CD14-positive monocyte (primary cell): ENCODE measurements at regions not wholly inside any gene's neighbourhood (a gene's known extent, or its start where the extent isn't known, plus 50 kb on each side); places are given as distances from the start of the nearest gene placed in this dataset.

Experiments used
- DNase-seq, 3 donors: peaks; one replicate each; pipeline ENCODE4 v3.0.0-alpha.2; 2011 to 2022
- H2AFZ ChIP-seq: 2 replicates; pipeline ENCODE4 v1.6.0; 2012; ENCODE audit warnings: mild to moderate bottlenecking, low read depth, low read length, inconsistent platforms; ENCODE audit not compliant: insufficient read depth, poor library complexity, severe bottlenecking
- H3K27ac ChIP-seq, 2 donors: 1 replicate in 1 of 2; 2 replicates in 1 of 2; pipeline ENCODE4 v1.5.1; 2012 to 2013; ENCODE audit warnings: low read length in 2 of 2, control low read depth in 1 of 2, inconsistent platforms in 1 of 2, low read depth in 1 of 2, mild to moderate bottlenecking in 1 of 2
- H3K27me3 ChIP-seq, 2 donors: one replicate each; pipeline versions ENCODE4 v1.6.0 to v1.6.1; 2011 to 2013; ENCODE audit warnings: low read length in 2 of 2; ENCODE audit not compliant: control insufficient read depth in 2 of 2, insufficient read depth in 2 of 2
- H3K36me3 ChIP-seq, 2 donors: replicated peaks in 1 of 2; 1 replicate in 1 of 2; 2 replicates in 1 of 2; pipeline versions ENCODE4 v1.5.1 to v1.6.1; 2012 to 2013; ENCODE audit warnings: low read length in 2 of 2, control low read depth in 1 of 2, inconsistent platforms in 1 of 2, mild to moderate bottlenecking in 1 of 2; ENCODE audit not compliant: insufficient read depth in 2 of 2, control insufficient read depth in 1 of 2
- H3K4me1 ChIP-seq, 2 donors: 1 replicate in 1 of 2; 2 replicates in 1 of 2; pipeline versions ENCODE4 v1.5.1 to v1.6.1; 2012 to 2013; ENCODE audit warnings: low read length in 2 of 2, control low read depth in 1 of 2, inconsistent platforms in 1 of 2, mild to moderate bottlenecking in 1 of 2, moderate library complexity in 1 of 2; ENCODE audit not compliant: insufficient read depth in 2 of 2, control insufficient read depth in 1 of 2
- H3K4me2 ChIP-seq: replicated peaks from 2 replicates; pipeline ENCODE3; 2012; ENCODE audit warnings: low read length, moderate library complexity, mild to moderate bottlenecking; ENCODE audit not compliant: poor library complexity, severe bottlenecking; ENCODE audit errors: extremely low read depth
- H3K4me3 ChIP-seq, 3 experiments: fragments of 200-600 bp in 1 of 3; sonication (generic) in 1 of 3; replicated peaks in 1 of 3; 1 replicate in 2 of 3; 2 replicates in 1 of 3; pipeline ENCODE4 v1.5.1; 2011 to 2013; ENCODE audit warnings: low read length in 3 of 3, mild to moderate bottlenecking in 3 of 3, control low read depth in 2 of 3, low read depth in 2 of 3, inconsistent platforms in 1 of 3, moderate library complexity in 1 of 3
- H3K79me2 ChIP-seq: 2 replicates; pipeline ENCODE4 v1.6.0; 2012; ENCODE audit warnings: mild to moderate bottlenecking, control low read depth, inconsistent platforms, low read length, moderate library complexity; ENCODE audit not compliant: insufficient read depth
- H3K9ac ChIP-seq: 2 replicates; pipeline ENCODE4 v1.6.0; 2017; ENCODE audit warnings: low read length, mild to moderate bottlenecking; ENCODE audit not compliant: insufficient read depth, poor library complexity, severe bottlenecking
- H3K9me3 ChIP-seq, 2 donors: replicated peaks in 1 of 2; 1 replicate in 1 of 2; 2 replicates in 1 of 2; pipeline versions ENCODE4 v1.5.1 to v1.6.1; 2012 to 2013; ENCODE audit warnings: low read length in 2 of 2, control low read depth in 1 of 2; ENCODE audit not compliant: control insufficient read depth in 1 of 2, insufficient read depth in 1 of 2
- H4K20me1 ChIP-seq: 2 replicates; pipeline ENCODE4 v1.6.0; 2012; ENCODE audit warnings: mild to moderate bottlenecking, low read length, control low read depth, moderate library complexity; ENCODE audit not compliant: insufficient read depth
- H3K27ac Mint-ChIP-seq, 7 donors: one replicate each; pipeline ENCODE4 v1.8.0; 2020; ENCODE audit warnings: mild to moderate bottlenecking in 7 of 7, mixed read lengths in 7 of 7, moderate library complexity in 6 of 7, inconsistent platforms in 2 of 7
- H3K27me3 Mint-ChIP-seq, 3 donors: one replicate each; pipeline ENCODE4 v1.8.0; 2021 to 2022; ENCODE audit warnings: low read depth in 3 of 3, mild to moderate bottlenecking in 3 of 3, mixed read lengths in 3 of 3, moderate library complexity in 3 of 3, inconsistent platforms in 1 of 3
- H3K36me3 Mint-ChIP-seq, 2 donors: one replicate each; pipeline ENCODE4 v1.8.0; 2020; ENCODE audit warnings: mixed read lengths in 2 of 2, inconsistent platforms in 1 of 2, mild to moderate bottlenecking in 1 of 2
- H3K4me1 Mint-ChIP-seq: one replicate; pipeline ENCODE4 v1.8.0; 2020; ENCODE audit warnings: mild to moderate bottlenecking, mixed read lengths
- H3K4me3 Mint-ChIP-seq, 2 donors: one replicate each; pipeline ENCODE4 v1.8.0; 2020; ENCODE audit warnings: mild to moderate bottlenecking in 2 of 2, mixed read lengths in 2 of 2, moderate library complexity in 1 of 2
- H3K9me3 Mint-ChIP-seq, 7 donors: one replicate each; pipeline ENCODE4 v1.8.0; 2020 to 2022; ENCODE audit warnings: mixed read lengths in 7 of 7, mild to moderate bottlenecking in 6 of 7, moderate library complexity in 6 of 7, inconsistent platforms in 2 of 7
- WGBS: methylation state at CpG from one replicate; pipeline ENCODE4 v1.1.5; 2013; ENCODE audit warnings: missing lambda C conversion rate; ENCODE audit not compliant: insufficient coverage; 5-methylcytosine and 5-hydroxymethylcytosine counted together
- intact Hi-C, 2 donors: fragments of 100-400 bp; cut with micrococcal nuclease; formaldehyde crosslinking; loops; one replicate each; pipeline versions ENCODE4 v1.15.0 to v1.15.1; 2023
- TF ChIP-seq, protein P1 (sequence below): fragments of 200-600 bp; IDR thresholded peaks from one replicate; pipeline ENCODE4 v1.8.0; 2022; ENCODE audit warnings: antibody characterized with exemption, mild to moderate bottlenecking

DNA sequence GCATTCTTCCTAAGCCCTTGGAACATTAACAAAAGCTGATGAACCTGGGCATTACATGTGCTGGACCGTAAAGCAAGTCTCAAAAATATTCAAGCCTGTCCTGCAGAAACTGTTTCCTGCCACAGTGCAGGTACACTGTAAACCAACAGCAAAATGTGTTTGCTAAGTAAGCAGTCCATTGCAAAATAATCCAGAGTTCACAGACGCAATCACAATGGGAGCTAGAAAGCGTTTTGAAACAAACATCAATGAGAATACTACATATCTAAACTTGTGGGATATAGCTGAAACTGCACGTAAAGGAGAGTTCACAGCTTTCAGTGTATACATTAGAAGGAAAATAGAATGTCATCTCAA is 61.6 kb downstream of the RGS12 start:
- peaks cover 0 to 6% of the 10 kb centered on the region in 2 donors for H3K36me3 Mint-ChIP-seq
- WGBS = 100% methylated on average over 1 of the region's 4 CpGs
- H3K27ac Mint-ChIP-seq = peak overlapping the region in 4 of 7 donors; percentile 9 to 75 (median 18)

DNA sequence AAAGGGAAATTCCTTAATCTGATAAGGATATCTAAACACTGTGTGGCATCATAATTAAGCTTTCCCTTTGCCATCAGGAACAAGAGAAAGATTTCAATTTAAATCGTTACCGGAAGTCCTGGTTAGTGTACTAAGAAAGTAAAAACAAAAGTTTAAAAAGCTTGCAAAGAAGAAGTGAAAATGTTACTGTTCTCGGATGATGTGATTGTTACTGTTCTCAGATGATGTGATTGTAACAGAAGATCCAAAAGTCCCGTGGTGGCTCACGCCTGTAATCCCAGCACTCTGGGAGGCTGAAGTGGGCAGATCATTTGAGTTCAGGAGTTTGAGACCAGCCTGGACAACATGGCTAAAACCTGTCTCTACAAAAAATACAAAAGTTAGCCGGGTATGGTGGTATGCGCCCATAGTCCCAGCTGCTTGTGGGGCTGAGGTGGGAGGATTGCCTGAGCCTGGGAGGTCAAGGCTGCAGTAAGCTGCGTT is 62.5 kb downstream of the RGS12 start:
- H3K27ac ChIP-seq = peak overlapping the region; percentile 38 to 45
- TF ChIP-seq, protein P1, sequence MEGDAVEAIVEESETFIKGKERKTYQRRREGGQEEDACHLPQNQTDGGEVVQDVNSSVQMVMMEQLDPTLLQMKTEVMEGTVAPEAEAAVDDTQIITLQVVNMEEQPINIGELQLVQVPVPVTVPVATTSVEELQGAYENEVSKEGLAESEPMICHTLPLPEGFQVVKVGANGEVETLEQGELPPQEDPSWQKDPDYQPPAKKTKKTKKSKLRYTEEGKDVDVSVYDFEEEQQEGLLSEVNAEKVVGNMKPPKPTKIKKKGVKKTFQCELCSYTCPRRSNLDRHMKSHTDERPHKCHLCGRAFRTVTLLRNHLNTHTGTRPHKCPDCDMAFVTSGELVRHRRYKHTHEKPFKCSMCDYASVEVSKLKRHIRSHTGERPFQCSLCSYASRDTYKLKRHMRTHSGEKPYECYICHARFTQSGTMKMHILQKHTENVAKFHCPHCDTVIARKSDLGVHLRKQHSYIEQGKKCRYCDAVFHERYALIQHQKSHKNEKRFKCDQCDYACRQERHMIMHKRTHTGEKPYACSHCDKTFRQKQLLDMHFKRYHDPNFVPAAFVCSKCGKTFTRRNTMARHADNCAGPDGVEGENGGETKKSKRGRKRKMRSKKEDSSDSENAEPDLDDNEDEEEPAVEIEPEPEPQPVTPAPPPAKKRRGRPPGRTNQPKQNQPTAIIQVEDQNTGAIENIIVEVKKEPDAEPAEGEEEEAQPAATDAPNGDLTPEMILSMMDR = no peak
- Mint-ChIP-seq H3K4me1 (peaks cover 30% of the 10 kb centered on the region), H3K36me3 (peaks cover 0 to 6% of the 10 kb centered on the region in 2 donors), H3K4me3 (peak overlapping the region in 1 of 2 donors; percentile 48), H3K27ac (peak overlapping the region; percentile 75 to 91 (median 81)), H3K27me3 (peaks cover 0 to 2% (median 0%) of the 10 kb centered on the region in 3 donors), H3K9me3 (peaks cover 6 to 22% (median 16%) of the 10 kb centered on the region in 7 donors)
- WGBS = 27% methylated on average over 5 of the region's 8 CpGs
- H3K36me3 ChIP-seq = no peaks in the 10 kb centered on the region
- H3K79me2 ChIP-seq = no peaks in the 10 kb centered on the region
- no peak overlapping the region for H3K4me2 ChIP-seq
- DNase-seq = peak; percentile 31 to 67 (median 60)
- H3K27me3 ChIP-seq = no peaks in the 10 kb centered on the region
- H3K9ac ChIP-seq = no peak overlapping the region
- H3K4me1 ChIP-seq = peaks cover 11 to 21% of the 10 kb centered on the region in 2 donors
- H3K9me3 ChIP-seq = peaks cover 0 to 9% of the 10 kb centered on the region in 2 donors
- no peak overlapping the region for H2AFZ ChIP-seq
- H4K20me1 ChIP-seq = no peaks in the 10 kb centered on the region
- intact Hi-C loops = no loop called here
- no peak overlapping the region for H3K4me3 ChIP-seq

More for the DNA sequence above, 61.6 kb downstream of the RGS12 start:
- Mint-ChIP-seq H3K9me3 (peaks cover 6 to 22% (median 16%) of the 10 kb centered on the region in 7 donors), H3K27me3 (no peaks in the 10 kb centered on the region), H3K4me1 (peaks cover 23% of the 10 kb centered on the region), H3K4me3 (no peak overlapping the region)
- H3K36me3 ChIP-seq = no peaks in the 10 kb centered on the region
- H3K79me2 ChIP-seq = no peaks in the 10 kb centered on the region
- no peak overlapping the region for H3K4me3 ChIP-seq
- DNase-seq = no peak
- intact Hi-C loops = loop anchor here in 1 of 2 donors (5.0 kb wide), 1 partner anchor 33 kb away; no protein-coding TSS in a partner anchor
- peaks cover 7 to 16% of the 10 kb centered on the region in 2 donors for H3K4me1 ChIP-seq
- no peak overlapping the region for H3K4me2 ChIP-seq
- no peaks in the 10 kb centered on the region for H4K20me1 ChIP-seq
- TF ChIP-seq, protein P1 = no peak
- no peak overlapping the region for H3K9ac ChIP-seq
- H3K27ac ChIP-seq = no peak overlapping the region
- no peaks in the 10 kb centered on the region for H3K27me3 ChIP-seq
- peaks cover 0 to 9% of the 10 kb centered on the region in 2 donors for H3K9me3 ChIP-seq
- H2AFZ ChIP-seq = no peak overlapping the region
